ENCODE measurements at regions not wholly inside any gene's neighbourhood (a gene's known extent, or its start where the extent isn't known, plus 50 kb on each side); places are given as distances from the start of the nearest gene placed in this dataset.

- Histone ChIP-seq H2AFZ (no peak overlapping the region), H3K27ac (peak overlapping the region; percentile 29), H3K9me2 (replicated peaks; ENCODE audit: insufficient read depth) (no peaks in the 10 kb centered on the region), H3K4me1 (ENCODE audit: insufficient read depth) (peaks cover 30% of the 10 kb centered on the region), H3K9me3 (ENCODE audit: low read depth) (no peaks in the 10 kb centered on the region), H3K4me3 (no peak overlapping the region), H3K79me2 (no peaks in the 10 kb centered on the region), H3K27me3 (no peaks in the 10 kb centered on the region), H4K20me1 (ENCODE audit: insufficient read depth, poor library complexity, severe bottlenecking) (no peaks in the 10 kb centered on the region), H3K4me2 (peak overlapping the region; percentile 25), H3K36me3 (replicated peaks; ENCODE audit: insufficient read depth, low read depth) (no peaks in the 10 kb centered on the region)
- TF ChIP-seq CTCF (IDR thresholded peaks at IDR 0.05; ENCODE audit: poor library complexity), result no peak
- TF ChIP-seq EZH2phosphoT487 (IDR thresholded peaks at IDR 0.05; ENCODE audit: low read depth, severe bottlenecking, unreplicated experiment), result no peak
- TF ChIP-seq EZH2 (IDR thresholded peaks at IDR 0.05; ENCODE audit: borderline replicate concordance), result no peak
- DNase-seq (ENCODE audit: low spot score), result no peak
- WGBS (ENCODE audit: low lambda C conversion rate, missing lambda C conversion rate), result 51% methylated on average over 3 of the region's 3 CpGs
These were observed 98.0 kb upstream of the KCNG1 start for GRCh38 chr20:51120868-51121267.

DNA sequence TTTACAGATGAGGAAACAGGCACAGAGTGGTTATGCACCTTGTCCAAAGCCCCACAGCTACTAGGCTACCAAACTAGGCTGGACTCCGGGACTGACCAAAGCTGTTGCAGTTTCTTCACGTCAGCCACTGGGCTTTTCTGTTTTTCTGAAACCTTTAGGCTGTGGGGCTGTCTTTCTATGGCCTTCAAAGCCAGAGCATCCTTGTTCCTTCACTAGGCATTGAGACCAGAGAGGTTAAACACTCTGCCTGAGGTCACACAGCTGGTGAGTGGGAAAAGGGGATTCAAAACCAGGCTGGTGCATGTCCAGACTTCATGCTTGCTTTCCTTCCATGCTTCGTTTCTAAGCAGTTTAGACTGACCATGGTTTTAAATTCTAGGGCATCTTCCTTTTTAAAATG is 97.5 kb upstream of the KCNG1 start:
- no peaks in the 10 kb centered on the region for H4K20me1 ChIP-seq (ENCODE audit: insufficient read depth, poor library complexity, severe bottlenecking)
- peak overlapping the region; percentile 29 for H3K27ac ChIP-seq
- no peaks in the 10 kb centered on the region for H3K9me2 ChIP-seq (replicated peaks; ENCODE audit: insufficient read depth)

DNA sequence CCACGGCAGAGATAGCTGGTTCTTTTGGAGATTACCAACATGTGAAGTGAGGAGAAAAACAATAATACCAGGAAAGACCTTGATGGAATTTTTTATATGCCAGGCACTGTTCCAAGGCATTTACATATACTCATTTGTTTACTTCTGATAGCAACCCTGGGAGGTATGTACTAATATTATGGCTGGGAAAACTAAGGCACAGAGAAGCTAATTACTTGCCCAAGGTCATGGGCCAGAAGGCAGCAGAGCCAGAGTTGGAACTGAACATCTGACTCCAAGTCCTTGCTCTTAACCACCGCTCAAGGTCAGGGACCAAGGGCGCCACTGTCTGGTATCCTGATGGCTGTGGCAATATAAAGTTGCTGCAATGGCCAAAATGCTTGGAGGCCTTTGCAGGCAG is 97.0 kb upstream of the KCNG1 start:
- Histone ChIP-seq H4K20me1 (ENCODE audit: insufficient read depth, poor library complexity, severe bottlenecking) (no peaks in the 10 kb centered on the region), H3K4me3 (no peak overlapping the region), H3K27ac (no peak overlapping the region), H3K4me1 (ENCODE audit: insufficient read depth) (peaks cover 22% of the 10 kb centered on the region), H3K36me3 (replicated peaks; ENCODE audit: insufficient read depth, low read depth) (no peaks in the 10 kb centered on the region), H2AFZ (no peak overlapping the region), H3K4me2 (no peak overlapping the region), H3K79me2 (no peaks in the 10 kb centered on the region), H3K9me2 (replicated peaks; ENCODE audit: insufficient read depth) (no peaks in the 10 kb centered on the region), H3K27me3 (no peaks in the 10 kb centered on the region), H3K9me3 (ENCODE audit: low read depth) (no peaks in the 10 kb centered on the region)
- TF ChIP-seq CTCF (IDR thresholded peaks at IDR 0.05; ENCODE audit: poor library complexity), result no peak
- no peak for TF ChIP-seq EZH2phosphoT487 (IDR thresholded peaks at IDR 0.05; ENCODE audit: low read depth, severe bottlenecking, unreplicated experiment)
- no peak for TF ChIP-seq EZH2 (IDR thresholded peaks at IDR 0.05; ENCODE audit: borderline replicate concordance)
- no peak for DNase-seq (ENCODE audit: low spot score)
- WGBS (ENCODE audit: low lambda C conversion rate, missing lambda C conversion rate), result 96% methylated on average over 3 of the region's 3 CpGs

More for the DNA sequence above, 97.5 kb upstream of the KCNG1 start:
- Histone ChIP-seq H3K79me2 (no peaks in the 10 kb centered on the region), H3K9me3 (ENCODE audit: low read depth) (no peaks in the 10 kb centered on the region), H3K4me1 (ENCODE audit: insufficient read depth) (peaks cover 26% of the 10 kb centered on the region), H3K36me3 (replicated peaks; ENCODE audit: insufficient read depth, low read depth) (no peaks in the 10 kb centered on the region), H3K4me2 (no peak overlapping the region), H2AFZ (no peak overlapping the region), H3K4me3 (no peak overlapping the region), H3K27me3 (no peaks in the 10 kb centered on the region)
- TF ChIP-seq EZH2phosphoT487 (IDR thresholded peaks at IDR 0.05; ENCODE audit: low read depth, severe bottlenecking, unreplicated experiment), result no peak
- no peak for TF ChIP-seq CTCF (IDR thresholded peaks at IDR 0.05; ENCODE audit: poor library complexity)
- TF ChIP-seq EZH2 (IDR thresholded peaks at IDR 0.05; ENCODE audit: borderline replicate concordance), result no peak
- DNase-seq (ENCODE audit: low spot score), result no peak
- 95% methylated on average over 3 of the region's 3 CpGs for WGBS (ENCODE audit: low lambda C conversion rate, missing lambda C conversion rate)

All from hepatocyte (in vitro differentiated cells).